ENCODE measurements at regions not wholly inside any gene's neighbourhood (a gene's known extent, or its start where the extent isn't known, plus 50 kb on each side); places are given as distances from the start of the nearest gene placed in this dataset.

DNA sequence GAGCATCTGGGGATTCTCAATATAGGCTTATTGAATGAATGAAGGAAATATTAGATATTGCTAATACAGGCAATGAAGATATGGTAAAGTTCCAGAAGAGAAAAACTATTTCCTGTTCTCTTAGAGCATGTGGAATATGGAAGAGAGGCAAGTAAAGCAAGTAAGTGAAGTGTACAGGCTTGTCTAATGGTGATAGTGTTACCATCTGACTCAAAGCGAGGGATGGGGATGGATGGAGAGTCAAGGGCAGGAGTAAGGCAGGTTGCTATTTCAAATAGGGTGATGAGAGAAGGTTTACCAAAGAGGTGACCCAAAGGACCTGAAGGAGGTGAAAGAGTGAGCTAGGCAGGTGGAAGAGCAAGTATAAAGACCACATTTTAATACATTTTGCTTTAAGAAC is 55.2 kb upstream of the SLC38A11 start:
- no peak for TF ChIP-seq Cebpa-rat (IDR thresholded peaks at IDR 0.05)
- no peaks in the 10 kb centered on the region for H3K9me3 ChIP-seq (replicated peaks in 1 of 11)
- H3K27ac ChIP-seq = no peak overlapping the region
- peaks cover 0 to 29% (median 0%) of the 10 kb centered on the region in 10 experiments; a peak in 6 of 20 replicates for H3K4me1 ChIP-seq
- no peaks in the 10 kb centered on the region for H3K36me3 ChIP-seq
- H3K4me3 ChIP-seq = no peak overlapping the region
- H4K20me1 ChIP-seq = no peaks in the 10 kb centered on the region; a peak in 1 of 22 replicates
- no peak overlapping the region for H3K4me2 ChIP-seq
- no peaks in the 10 kb centered on the region for H3K27me3 ChIP-seq
- H3K9ac ChIP-seq = no peak overlapping the region

DNA sequence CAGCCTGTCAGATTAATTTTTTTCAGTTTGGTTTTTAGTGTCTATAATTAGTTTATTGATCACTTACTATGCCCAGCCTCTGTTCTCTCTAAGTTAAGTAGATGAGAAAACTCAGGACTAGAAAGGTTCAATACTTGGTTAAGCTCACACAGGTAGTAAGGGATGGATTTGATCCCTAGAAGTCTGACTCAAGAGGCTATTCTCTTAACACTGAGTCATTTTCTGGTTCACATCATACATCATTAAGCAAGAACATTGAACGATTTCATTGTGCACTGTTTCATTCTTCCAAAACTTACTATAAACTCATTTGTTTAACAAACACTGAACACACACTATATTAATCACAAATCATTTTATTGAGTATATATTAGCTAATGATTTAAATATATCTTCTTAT is 54.1 kb upstream of the SLC38A11 start:
- Histone ChIP-seq H3K4me2 (no peak overlapping the region), H4K20me1 (no peaks in the 10 kb centered on the region; a peak in 1 of 22 replicates), H3K27ac (no peak overlapping the region), H3K9ac (no peak overlapping the region), H3K27me3 (no peaks in the 10 kb centered on the region), H3K36me3 (no peaks in the 10 kb centered on the region), H3K4me3 (no peak overlapping the region), H3K9me3 (replicated peaks in 1 of 11) (no peaks in the 10 kb centered on the region), H3K4me1 (peaks cover 0 to 25% (median 0%) of the 10 kb centered on the region in 10 experiments; a peak in 6 of 20 replicates)
- no peak for TF ChIP-seq Cebpa-rat (IDR thresholded peaks at IDR 0.05)

GRCh38 chr2:165008730-165009315 is 53.5 kb upstream of the SLC38A11 start:
- Histone ChIP-seq H3K9ac (no peak overlapping the region), H3K27me3 (no peaks in the 10 kb centered on the region), H3K9me3 (replicated peaks in 1 of 11) (no peaks in the 10 kb centered on the region), H3K27ac (no peak overlapping the region), H3K4me2 (no peak overlapping the region), H3K4me3 (no peak overlapping the region), H3K36me3 (no peaks in the 10 kb centered on the region), H3K4me1 (peaks cover 0 to 19% (median 0%) of the 10 kb centered on the region in 10 experiments; a peak in 6 of 20 replicates), H4K20me1 (no peaks in the 10 kb centered on the region)
- TF ChIP-seq Cebpa-rat (IDR thresholded peaks at IDR 0.05) = no peak

DNA sequence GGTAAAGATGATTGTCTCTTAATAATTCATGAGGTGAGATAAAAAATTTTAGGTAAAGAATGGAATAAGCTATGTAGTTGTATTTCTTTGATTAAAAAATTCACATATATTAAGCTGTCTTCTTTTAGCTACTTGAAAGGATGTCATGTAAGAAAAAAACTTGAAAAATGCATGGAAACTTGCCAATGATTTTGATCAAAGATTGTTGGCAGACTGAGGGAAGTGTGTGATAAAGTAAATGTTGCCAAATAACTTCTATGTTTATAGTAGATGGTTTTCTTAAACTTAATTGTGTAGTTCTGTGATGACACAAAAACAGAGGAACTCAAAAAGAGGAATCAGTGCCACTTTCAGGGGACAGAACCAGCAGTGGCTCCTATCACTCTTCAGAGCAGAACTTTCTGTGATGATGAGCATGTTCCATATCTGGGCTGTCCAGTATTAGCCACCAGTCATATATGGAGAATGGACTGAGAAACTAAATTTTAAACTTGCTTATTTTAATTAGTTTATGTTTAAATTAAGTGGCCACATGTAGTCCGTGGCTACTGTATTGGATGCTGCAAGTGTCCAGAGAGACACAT is 51.9 kb upstream of the SLC38A11 start:
- H3K27me3 ChIP-seq = no peaks in the 10 kb centered on the region
- H4K20me1 ChIP-seq = no peaks in the 10 kb centered on the region
- peak overlapping the region in 1 of 11 experiments; percentile 15; a peak in 1 of 22 replicates for H3K4me2 ChIP-seq
- H3K4me1 ChIP-seq = peaks cover 0 to 10% (median 0%) of the 10 kb centered on the region in 10 experiments; a peak in 2 of 20 replicates
- no peaks in the 10 kb centered on the region for H3K36me3 ChIP-seq
- TF ChIP-seq Cebpa-rat (IDR thresholded peaks at IDR 0.05) = no peak
- H3K9me3 ChIP-seq (replicated peaks in 1 of 11) = no peaks in the 10 kb centered on the region
- H3K27ac ChIP-seq = no peak overlapping the region
- H3K9ac ChIP-seq = no peak overlapping the region
- no peak overlapping the region for H3K4me3 ChIP-seq
